H9 (cell line): ENCODE measurements at regions not wholly inside any gene's neighbourhood (a gene's known extent, or its start where the extent isn't known, plus 50 kb on each side); places are given as distances from the start of the nearest gene placed in this dataset.

ENCODE experiments used
- DNase-seq: peaks from one replicate; pipeline ENCODE4 v3.0.0-alpha.2; 2017
- H2AFZ ChIP-seq: one replicate; pipeline ENCODE4 v1.6.1; 2013; ENCODE audit warnings: mild to moderate bottlenecking, low read length, control low read depth, moderate library complexity
- H2AK5ac ChIP-seq: 2 replicates; pipeline ENCODE4 v1.6.1; 2013; ENCODE audit warnings: low read length, control low read depth, mixed read lengths; ENCODE audit not compliant: insufficient read length
- H2BK120ac ChIP-seq: one replicate; pipeline ENCODE4 v1.6.1; 2013; ENCODE audit warnings: low read depth, mild to moderate bottlenecking, low read length, control low read depth, inconsistent platforms; ENCODE audit not compliant: poor library complexity, severe bottlenecking
- H2BK12ac ChIP-seq: 2 replicates; pipeline ENCODE4 v1.6.1; 2013; ENCODE audit warnings: low read length, control low read depth, mixed read lengths, low read depth; ENCODE audit not compliant: insufficient read length
- H2BK15ac ChIP-seq: 2 replicates; pipeline ENCODE4 v1.6.1; 2013; ENCODE audit warnings: low read depth, low read length, control low read depth
- H2BK20ac ChIP-seq: one replicate; pipeline ENCODE4 v1.6.1; 2013; ENCODE audit warnings: low read depth, mild to moderate bottlenecking, low read length, control low read depth, inconsistent platforms; ENCODE audit not compliant: poor library complexity, severe bottlenecking
- H2BK5ac ChIP-seq: 2 replicates; pipeline ENCODE4 v1.6.1; 2013; ENCODE audit warnings: low read length, control low read depth, mixed read lengths; ENCODE audit not compliant: insufficient read length
- H3K14ac ChIP-seq: 2 replicates; pipeline ENCODE4 v1.6.1; 2013; ENCODE audit warnings: low read length, control low read depth; ENCODE audit not compliant: insufficient read depth
- H3K18ac ChIP-seq: 2 replicates; pipeline ENCODE4 v1.6.1; 2013; ENCODE audit warnings: low read depth, mild to moderate bottlenecking, mixed read lengths, low read length, control low read depth; ENCODE audit not compliant: insufficient read length
- H3K23ac ChIP-seq: 2 replicates; pipeline ENCODE4 v1.6.1; 2013; ENCODE audit warnings: low read length, control low read depth, mixed read lengths, low read depth; ENCODE audit not compliant: insufficient read length
- H3K23me2 ChIP-seq: 2 replicates; pipeline ENCODE4 v1.6.1; 2013; ENCODE audit warnings: low read depth, mild to moderate bottlenecking, mixed read lengths, low read length, control low read depth; ENCODE audit not compliant: insufficient read length, poor library complexity, severe bottlenecking
- H3K27ac ChIP-seq: 2 replicates; pipeline ENCODE4 v1.5.1; 2013; ENCODE audit warnings: low read length, control low read depth, mixed read lengths, low read depth; ENCODE audit not compliant: insufficient read length
- H3K27me3 ChIP-seq: 2 replicates; pipeline ENCODE4 v1.6.1; 2013; ENCODE audit warnings: low read length, control low read depth, inconsistent platforms; ENCODE audit not compliant: insufficient read depth
- H3K4ac ChIP-seq: 2 replicates; pipeline ENCODE4 v1.6.1; 2013; ENCODE audit warnings: low read depth, mild to moderate bottlenecking, control low read depth, inconsistent platforms, low read length, moderate library complexity
- H3K4me1 ChIP-seq: 2 replicates; pipeline ENCODE4 v1.6.1; 2013; ENCODE audit warnings: low read length, control low read depth, inconsistent platforms; ENCODE audit not compliant: insufficient read depth
- H3K4me2 ChIP-seq: 2 replicates; pipeline ENCODE4 v1.6.1; 2013; ENCODE audit warnings: low read length, control low read depth, mixed read lengths; ENCODE audit not compliant: insufficient read length, insufficient read depth
- H3K56ac ChIP-seq: 2 replicates; pipeline ENCODE4 v1.6.1; 2013; ENCODE audit warnings: low read depth, mild to moderate bottlenecking, mixed read lengths, low read length, control low read depth; ENCODE audit not compliant: insufficient read length
- H3K79me1 ChIP-seq: 2 replicates; pipeline ENCODE4 v1.6.1; 2013; ENCODE audit warnings: low read depth, mild to moderate bottlenecking, moderate library complexity, low read length, control low read depth, inconsistent platforms; ENCODE audit not compliant: insufficient read depth, poor library complexity, severe bottlenecking
- H3K79me2 ChIP-seq: 2 replicates; pipeline ENCODE4 v1.6.1; 2013; ENCODE audit warnings: low read length, control low read depth, inconsistent platforms; ENCODE audit not compliant: insufficient read depth
- H3K9ac ChIP-seq: 2 replicates; pipeline ENCODE4 v1.6.1; 2013; ENCODE audit warnings: low read length, control low read depth, mixed read lengths; ENCODE audit not compliant: insufficient read length; ENCODE audit errors: extremely low read depth
- H3K9me3 ChIP-seq: one replicate; pipeline ENCODE4 v1.6.1; 2013; ENCODE audit warnings: low read depth, low read length, inconsistent platforms; ENCODE audit not compliant: control insufficient read depth
- H3T11ph ChIP-seq: one replicate; pipeline ENCODE4 v1.6.1; 2013; ENCODE audit warnings: mild to moderate bottlenecking, low read length, control low read depth, inconsistent platforms
- H4K20me1 ChIP-seq: one replicate; pipeline ENCODE4 v1.6.1; 2013; ENCODE audit not compliant: control insufficient read depth, insufficient read length, insufficient read depth
- H4K5ac ChIP-seq: 2 replicates; pipeline ENCODE4 v1.6.1; 2013; ENCODE audit warnings: low read depth, mild to moderate bottlenecking, mixed read lengths, low read length, control low read depth; ENCODE audit not compliant: insufficient read length
- H4K8ac ChIP-seq: replicated peaks from 2 replicates; pipeline ENCODE4 v1.6.1; 2013; ENCODE audit warnings: low read length, control low read depth, mixed read lengths, low read depth; ENCODE audit not compliant: insufficient read length
- H4K91ac ChIP-seq: 2 replicates; pipeline ENCODE4 v1.6.1; 2013; ENCODE audit warnings: low read depth, mild to moderate bottlenecking, moderate library complexity, mixed read lengths, low read length, control low read depth; ENCODE audit not compliant: insufficient read length
- H3K27ac Mint-ChIP-seq, 3 experiments: 2 replicates in 2 of 3; 3 replicates in 1 of 3; pipeline ENCODE4 v1.8.0; 2020 to 2021; ENCODE audit warnings: mixed read lengths in 3 of 3, mild to moderate bottlenecking in 1 of 3, moderate library complexity in 1 of 3
- H3K27me3 Mint-ChIP-seq: 2 replicates; pipeline ENCODE4 v1.8.0; 2021; ENCODE audit warnings: low read depth, mild to moderate bottlenecking, moderate library complexity, mixed read lengths
- H3K36me3 Mint-ChIP-seq, 3 experiments: 2 replicates in 2 of 3; 3 replicates in 1 of 3; pipeline ENCODE4 v1.8.0; 2020 to 2021; ENCODE audit warnings: low read depth in 3 of 3, mixed read lengths in 3 of 3; ENCODE audit not compliant: insufficient read depth in 1 of 3
- H3K4me1 Mint-ChIP-seq, 2 experiments: 2 replicates each; pipeline ENCODE4 v1.8.0; 2020; ENCODE audit warnings: mixed read lengths in 2 of 2
- H3K4me3 Mint-ChIP-seq, 2 experiments: 2 replicates in 1 of 2; 3 replicates in 1 of 2; pipeline ENCODE4 v1.8.0; 2020 to 2021; ENCODE audit warnings: mild to moderate bottlenecking in 2 of 2, mixed read lengths in 2 of 2, moderate library complexity in 1 of 2
- H3K9me3 Mint-ChIP-seq, 2 experiments: 2 replicates in 1 of 2; 3 replicates in 1 of 2; pipeline ENCODE4 v1.8.0; 2020; ENCODE audit warnings: mild to moderate bottlenecking in 2 of 2, mixed read lengths in 2 of 2, moderate library complexity in 1 of 2
- WGBS: extraction: QIAGEN DNeasy Blood & Tissue Kit; methylation state at CpG from one replicate; pipeline ENCODE4 v1.1.7; 2013; ENCODE audit warnings: missing lambda C conversion rate, low lambda C conversion rate, mixed read lengths; ENCODE audit not compliant: insufficient read length; ENCODE audit errors: extremely low coverage; 5-methylcytosine and 5-hydroxymethylcytosine counted together
- TF ChIP-seq, protein P1 (sequence below): fragments of 200-600 bp; sonication (generic); conservative IDR thresholded peaks from 3 replicates; pipeline ENCODE4 v1.8.0; 2021; ENCODE audit warnings: antibody characterized with exemption, mild to moderate bottlenecking

DNA sequence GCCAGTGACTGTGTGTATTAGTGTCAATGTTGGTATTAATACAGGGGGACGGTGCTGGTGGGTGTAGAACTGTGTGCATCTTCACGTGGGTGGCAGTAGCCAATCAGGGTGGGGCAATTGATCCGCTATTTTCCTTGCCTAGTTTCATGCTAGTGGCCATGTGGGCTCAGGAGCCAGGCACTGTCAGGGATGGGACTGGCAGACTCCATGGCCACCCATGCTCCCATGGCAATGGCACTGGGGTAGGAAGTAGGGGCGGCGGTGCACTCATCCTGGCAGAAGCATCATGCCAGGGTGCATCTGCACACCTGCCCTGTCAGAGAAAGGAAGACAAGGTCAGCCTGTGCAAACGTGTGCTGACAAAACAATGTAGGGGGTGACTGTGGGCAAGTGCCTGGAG, 122.1 kb upstream of the MAGEC2 start:
- Histone ChIP-seq H2BK15ac (no peak overlapping the region), H3K23me2 (no peaks in the 10 kb centered on the region), H2AK5ac (no peak overlapping the region), H3K79me2 (no peaks in the 10 kb centered on the region), H3K27me3 (no peaks in the 10 kb centered on the region), H2BK20ac (no peak overlapping the region), H3K9ac (no peak overlapping the region), H4K20me1 (no peaks in the 10 kb centered on the region), H3K27ac (no peak overlapping the region), H3K56ac (no peak overlapping the region), H3K14ac (no peak overlapping the region), H3K4me1 (no peaks in the 10 kb centered on the region), H3K18ac (no peak overlapping the region), H3K4ac (no peak overlapping the region), H4K8ac (no peak overlapping the region), H4K5ac (no peak overlapping the region), H4K91ac (no peak overlapping the region), H3K79me1 (no peaks in the 10 kb centered on the region), H2BK120ac (no peak overlapping the region), H2BK5ac (no peak overlapping the region), H3T11ph (no peak overlapping the region), H3K23ac (no peak overlapping the region), H3K9me3 (peaks cover 12% of the 10 kb centered on the region), H2BK12ac (no peak overlapping the region), H3K4me2 (no peak overlapping the region), H2AFZ (no peak overlapping the region)
- H3K36me3 Mint-ChIP-seq, result peaks cover 5 to 13% (median 11%) of the 10 kb centered on the region in 3 experiments; a peak in 6 of 7 replicates
- no peak overlapping the region for H3K4me3 Mint-ChIP-seq
- DNase-seq, result no peak
- WGBS, result no CpG with 5 or more reads among the region's 6 CpGs
- peaks cover 79% of the 10 kb centered on the region in 2 experiments for H3K9me3 Mint-ChIP-seq
- H3K4me1 Mint-ChIP-seq, result peaks cover 2 to 3% of the 10 kb centered on the region in 2 experiments; a peak in 1 of 4 replicates
- H3K27me3 Mint-ChIP-seq, result peaks cover 1% of the 10 kb centered on the region
- TF ChIP-seq, protein P1, sequence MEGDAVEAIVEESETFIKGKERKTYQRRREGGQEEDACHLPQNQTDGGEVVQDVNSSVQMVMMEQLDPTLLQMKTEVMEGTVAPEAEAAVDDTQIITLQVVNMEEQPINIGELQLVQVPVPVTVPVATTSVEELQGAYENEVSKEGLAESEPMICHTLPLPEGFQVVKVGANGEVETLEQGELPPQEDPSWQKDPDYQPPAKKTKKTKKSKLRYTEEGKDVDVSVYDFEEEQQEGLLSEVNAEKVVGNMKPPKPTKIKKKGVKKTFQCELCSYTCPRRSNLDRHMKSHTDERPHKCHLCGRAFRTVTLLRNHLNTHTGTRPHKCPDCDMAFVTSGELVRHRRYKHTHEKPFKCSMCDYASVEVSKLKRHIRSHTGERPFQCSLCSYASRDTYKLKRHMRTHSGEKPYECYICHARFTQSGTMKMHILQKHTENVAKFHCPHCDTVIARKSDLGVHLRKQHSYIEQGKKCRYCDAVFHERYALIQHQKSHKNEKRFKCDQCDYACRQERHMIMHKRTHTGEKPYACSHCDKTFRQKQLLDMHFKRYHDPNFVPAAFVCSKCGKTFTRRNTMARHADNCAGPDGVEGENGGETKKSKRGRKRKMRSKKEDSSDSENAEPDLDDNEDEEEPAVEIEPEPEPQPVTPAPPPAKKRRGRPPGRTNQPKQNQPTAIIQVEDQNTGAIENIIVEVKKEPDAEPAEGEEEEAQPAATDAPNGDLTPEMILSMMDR, result no peak
- no peak overlapping the region for H3K27ac Mint-ChIP-seq
